NCI-H2171 (cell line): ENCODE measurements at regions not wholly inside any gene's neighbourhood (a gene's known extent, or its start where the extent isn't known, plus 50 kb on each side); places are given as distances from the start of the nearest gene placed in this dataset.

Source experiments
- DNase-seq: peaks from one replicate; lab custom pipeline; 2025; lab: John Stamatoyannopoulos, UW

DNA sequence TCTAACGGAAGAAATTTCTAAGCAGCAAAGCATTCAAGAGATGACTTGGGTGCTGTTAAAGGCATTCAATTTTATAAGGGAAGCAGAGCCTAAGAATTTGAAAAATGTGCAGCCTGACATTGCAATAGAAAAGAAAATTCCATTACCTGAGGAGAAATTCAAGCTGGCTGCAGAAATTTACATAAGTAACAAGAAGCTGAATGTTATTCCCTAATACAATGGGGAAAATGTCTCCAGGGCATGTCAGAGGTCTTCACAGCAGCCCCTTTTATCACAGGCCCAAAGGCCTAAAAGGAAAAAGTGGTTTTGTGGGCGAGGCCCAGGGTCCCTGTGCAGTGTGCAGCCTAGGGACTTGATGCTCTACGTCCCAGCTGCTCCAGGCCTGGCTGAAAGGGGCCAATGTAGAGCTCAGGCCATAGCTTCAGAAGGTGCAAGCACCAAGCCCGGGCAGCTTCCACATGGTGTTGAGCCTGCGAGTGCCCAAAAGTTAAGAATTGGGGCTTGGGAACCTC is 306.7 kb downstream of the RDH14 start:
- no peak for DNase-seq

DNA sequence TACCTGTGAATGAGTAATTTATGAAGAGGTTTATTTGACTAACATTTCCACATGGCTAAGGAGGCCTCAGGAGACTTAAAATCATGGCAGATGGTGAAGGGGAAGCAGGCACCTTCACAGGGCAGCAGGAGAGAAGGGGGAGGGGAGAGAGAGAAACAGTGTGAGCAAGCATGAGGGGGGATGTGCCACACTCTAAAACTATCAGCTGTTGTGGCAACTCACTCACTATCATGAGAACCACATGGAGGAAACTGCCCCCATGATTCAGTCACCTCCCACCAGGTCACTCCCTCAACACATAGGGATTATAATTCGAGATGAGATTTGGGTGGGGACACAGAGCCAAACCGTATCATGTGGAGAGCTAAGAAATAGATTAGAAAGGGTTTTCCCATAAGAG is 309.0 kb downstream of the RDH14 start:
- peak; percentile 70 for DNase-seq

DNA sequence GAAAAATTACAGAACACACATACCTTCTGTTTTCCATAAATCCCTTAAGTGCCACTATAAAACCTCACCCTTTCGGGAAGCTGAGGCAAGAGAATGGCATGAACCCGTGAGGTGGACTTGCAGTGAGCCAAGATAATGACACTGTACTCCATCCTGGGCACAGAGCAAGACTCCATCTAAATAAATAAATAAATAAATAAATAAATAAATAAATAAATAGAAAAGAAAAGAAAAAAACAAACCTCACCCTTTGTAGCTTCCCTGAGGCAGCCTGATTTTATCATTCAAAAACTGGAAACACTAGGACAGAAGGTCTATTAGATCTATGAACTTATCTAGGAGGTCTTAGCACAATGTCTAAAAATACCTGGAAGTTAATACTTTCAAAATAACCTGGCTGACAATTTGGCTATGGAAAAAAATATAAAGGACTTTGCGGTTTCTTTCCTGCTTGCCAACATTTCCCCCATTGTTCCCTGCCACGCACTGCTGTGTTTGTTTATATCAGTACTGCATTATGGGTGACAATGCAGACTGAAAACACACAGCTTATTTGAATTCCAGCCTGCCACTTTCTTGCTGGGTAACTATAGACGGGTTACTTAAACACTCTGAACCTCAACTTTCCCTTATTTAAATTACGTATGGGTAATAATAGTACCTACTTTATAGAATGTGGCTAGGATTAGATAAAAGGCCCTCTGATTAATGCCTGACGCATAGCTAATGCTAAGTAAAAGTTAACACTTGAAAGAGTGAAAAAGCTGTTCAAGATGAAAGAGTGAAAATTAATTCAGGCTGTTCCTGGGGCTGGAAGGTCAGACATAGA is 313.0 kb downstream of the RDH14 start:
- no peak for DNase-seq

DNA sequence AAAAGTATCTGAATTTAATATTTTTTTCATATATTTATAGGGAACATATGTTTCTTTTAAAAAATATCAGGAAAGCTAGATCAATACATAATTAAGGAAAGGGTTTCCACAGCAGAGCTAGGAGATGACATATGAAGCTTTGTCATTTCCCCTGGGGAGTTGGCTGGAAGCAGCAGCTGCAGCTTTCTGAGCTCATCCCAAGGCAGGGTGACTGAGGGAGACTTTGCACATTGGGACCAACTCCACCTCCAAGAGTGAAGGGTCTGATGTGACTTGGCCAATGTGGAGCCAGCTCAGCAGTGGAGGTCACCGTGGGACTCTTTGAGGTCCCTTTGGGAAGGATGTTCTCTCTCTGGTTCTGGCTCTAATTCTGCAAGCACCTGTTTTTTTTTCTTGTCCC is 315.1 kb downstream of the RDH14 start:
- DNase-seq: peak; percentile 90

DNA sequence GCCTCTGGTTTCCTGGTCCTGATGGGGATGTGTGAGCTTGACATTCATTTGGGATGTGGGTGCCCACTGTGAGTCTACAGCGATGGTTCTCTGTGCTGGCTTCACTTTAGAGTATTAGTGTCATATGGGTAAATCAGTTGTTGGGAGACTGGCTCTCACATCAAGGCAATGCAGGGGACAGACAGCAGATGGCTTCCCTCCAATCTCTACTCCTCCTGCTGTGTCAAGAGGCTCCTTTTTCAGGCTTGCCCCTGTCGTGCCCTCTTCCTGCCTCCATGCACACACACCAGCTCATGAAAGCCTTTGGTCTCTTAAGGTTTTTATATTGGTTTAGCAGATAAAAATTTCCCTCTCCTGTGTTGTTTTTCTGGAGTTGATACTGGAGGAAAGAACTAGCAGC is 315.6 kb downstream of the RDH14 start:
- DNase-seq: peak; percentile 82

DNA sequence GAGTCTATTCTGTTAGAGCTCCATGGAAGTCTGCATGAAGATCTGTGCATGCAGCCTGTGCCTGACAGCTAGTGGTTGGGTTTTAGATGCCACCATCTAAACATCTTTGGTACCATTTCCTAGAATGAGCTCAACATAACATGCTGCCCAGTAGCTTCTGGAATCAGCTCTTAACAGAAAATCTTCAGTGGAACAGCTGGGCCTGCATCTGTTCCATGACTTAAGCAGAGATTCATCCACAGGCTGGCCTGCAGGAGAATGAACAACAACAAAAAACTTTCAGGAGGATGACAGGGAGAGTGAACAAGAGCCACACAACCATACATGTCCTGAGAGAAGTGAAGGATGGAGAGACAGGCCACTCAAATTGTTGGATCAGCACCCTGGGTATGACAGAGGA is 316.6 kb downstream of the RDH14 start:
- peak; percentile 26 for DNase-seq

DNA sequence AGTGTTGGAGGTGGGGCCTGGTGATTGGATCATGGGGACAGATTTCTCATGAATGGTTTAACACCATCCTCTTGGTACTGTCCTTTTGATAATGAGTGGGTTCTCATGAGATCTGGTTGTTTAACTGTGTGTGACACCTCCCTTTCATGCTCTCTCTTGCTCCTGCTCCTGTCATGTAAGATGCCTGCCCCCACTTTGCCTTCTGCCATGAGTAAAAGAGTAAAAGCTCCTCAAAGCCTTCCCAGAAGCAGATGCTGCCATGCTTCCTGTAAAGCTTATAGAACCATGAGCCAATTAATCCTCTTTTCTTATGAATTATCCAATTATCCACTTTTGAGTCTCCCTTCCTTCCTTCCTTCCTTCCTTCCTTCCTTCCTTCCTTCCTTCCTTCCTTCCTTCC is 317.7 kb downstream of the RDH14 start:
- DNase-seq: no peak

DNA sequence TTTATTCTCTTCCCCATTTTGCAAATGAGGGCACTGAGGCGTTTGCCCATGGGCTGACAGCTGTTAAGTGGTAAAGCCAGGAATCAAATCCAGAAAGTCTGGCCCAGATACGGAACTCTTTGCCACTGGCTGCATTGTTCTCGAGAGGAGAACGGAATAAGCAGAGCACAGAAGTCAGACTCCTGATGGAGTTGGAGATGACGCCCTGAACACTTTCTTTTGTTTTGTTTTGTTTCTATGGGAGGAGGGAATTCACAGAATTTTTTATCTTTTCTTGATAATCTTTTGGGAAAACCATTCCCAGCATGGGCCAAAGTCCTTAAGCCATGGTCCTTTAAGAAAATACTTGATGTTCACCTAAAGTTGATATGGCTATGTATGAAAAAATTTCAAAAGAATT is 322.2 kb downstream of the RDH14 start:
- no peak for DNase-seq

DNA sequence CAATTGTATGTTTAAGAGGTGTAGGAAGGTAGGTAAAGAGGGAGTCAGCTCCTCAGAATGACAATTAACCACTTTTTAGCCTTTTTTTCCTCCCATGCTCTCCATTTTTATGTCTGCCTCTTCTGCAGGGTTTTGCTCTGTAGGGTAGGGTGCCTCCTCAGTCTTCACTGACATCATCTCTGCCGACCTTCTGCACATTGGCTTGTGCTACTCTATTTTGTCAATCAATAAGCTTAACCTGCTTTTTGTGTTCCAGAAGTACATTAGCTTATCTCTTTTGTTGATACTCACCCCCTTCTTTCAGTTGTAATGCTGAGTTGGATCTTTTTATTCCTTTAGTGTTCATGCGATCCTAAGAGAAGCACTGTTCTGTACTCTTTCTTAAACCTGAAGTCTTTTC is 323.2 kb downstream of the RDH14 start:
- no peak for DNase-seq

DNA sequence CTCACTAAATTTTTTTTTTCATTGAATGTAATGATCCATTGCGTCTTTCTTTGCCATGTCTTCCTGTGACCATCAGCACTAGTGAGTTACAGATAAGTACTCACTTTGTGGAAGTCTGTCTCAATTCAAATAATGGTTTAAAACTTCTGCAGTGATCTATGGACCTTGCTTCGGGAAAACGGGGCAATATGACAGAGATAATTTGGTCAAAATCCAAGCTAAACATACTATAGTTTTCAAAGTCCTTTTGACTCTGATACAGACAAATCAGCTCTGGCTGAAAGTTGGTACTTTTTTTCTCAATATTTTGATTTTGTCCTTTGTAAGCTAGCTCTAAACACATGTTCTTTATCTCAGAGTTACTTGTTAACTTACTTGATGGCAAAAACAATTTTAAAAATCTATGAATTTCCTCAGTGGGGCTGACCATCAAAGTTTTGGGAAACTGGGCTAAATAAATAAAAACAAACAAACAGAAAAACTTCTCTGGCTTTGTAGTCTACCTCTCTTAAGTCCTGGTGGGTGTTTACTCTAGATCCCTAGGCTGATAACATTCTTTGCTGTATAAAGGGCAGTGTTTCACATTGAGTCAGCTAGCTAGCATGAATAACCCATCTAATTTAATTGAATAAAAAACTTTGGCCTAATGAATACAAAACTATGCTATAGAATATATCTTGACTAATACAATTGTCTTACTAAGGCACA is 327.6 kb downstream of the RDH14 start:
- no peak for DNase-seq

DNA sequence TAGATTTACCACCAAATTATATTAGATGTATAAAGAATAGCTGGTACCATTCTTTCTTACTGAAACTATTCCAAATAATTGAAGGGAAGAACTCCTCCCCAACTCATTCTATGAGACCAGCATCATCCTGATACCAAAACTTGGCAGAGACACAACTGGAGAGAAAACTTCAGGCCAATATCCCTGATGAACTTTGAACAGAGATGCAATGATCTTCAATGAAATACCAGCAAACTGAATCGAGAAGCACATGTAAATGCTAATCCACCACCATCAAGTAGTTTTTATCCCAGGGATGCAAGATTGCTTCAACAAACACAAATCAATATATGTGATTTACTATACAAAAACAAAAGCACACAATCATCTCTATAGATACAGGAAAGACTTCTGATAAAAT is 329.8 kb downstream of the RDH14 start:
- no peak for DNase-seq

DNA sequence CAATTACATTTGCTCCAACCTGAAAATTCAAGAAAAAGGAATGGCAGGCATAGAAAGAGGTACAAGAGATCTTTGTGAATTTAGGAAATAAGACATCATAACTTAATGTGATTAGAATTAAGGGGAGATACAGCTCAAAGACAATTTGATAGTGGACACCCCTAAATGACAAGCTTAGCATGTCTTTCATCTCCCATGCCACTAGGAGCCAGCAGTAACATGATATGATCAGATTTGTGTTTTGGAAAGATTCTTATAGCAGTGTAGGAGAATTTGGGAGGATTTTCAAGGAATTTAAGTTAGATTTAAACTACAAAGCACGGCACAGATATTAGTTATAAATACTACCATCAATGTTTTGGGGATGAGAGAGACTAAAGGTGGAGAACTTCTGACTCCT is 340.8 kb downstream of the RDH14 start:
- no peak for DNase-seq

DNA sequence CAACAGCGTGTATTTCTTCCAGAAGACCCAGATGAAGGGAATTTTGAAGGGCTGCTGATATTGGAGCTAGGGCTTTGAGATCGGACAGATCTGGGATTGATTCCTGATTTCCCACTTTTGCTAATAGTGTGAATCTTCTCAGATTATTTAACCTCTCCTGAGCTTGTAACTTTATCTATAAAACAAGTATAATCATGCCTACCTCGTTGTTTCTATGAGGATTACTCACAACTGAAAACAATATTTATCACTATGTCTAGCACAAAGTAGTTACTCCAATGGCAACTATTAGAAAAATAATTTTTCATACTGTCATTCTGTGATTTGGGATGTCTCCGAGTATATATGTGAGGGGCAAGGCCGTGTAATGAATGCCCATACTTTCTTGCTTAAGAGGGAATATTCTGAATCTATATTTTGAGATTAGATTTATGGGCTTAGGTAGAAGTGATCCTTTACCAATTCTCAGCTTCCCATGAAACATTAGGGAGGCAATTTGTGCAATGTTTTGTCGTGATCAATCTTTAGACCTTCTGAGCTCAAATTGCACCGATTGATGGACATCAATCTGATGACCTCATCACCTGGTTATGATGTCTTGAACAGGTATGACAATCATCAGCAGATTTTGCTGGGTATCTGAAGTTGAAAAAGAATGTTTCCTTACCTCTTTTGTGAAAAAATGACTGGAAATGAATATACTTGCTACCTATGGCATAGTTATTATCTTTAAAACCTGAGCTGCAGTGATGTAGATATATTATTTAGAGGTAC is 339.9 kb downstream of the KCNS3 start:
- no peak for DNase-seq

DNA sequence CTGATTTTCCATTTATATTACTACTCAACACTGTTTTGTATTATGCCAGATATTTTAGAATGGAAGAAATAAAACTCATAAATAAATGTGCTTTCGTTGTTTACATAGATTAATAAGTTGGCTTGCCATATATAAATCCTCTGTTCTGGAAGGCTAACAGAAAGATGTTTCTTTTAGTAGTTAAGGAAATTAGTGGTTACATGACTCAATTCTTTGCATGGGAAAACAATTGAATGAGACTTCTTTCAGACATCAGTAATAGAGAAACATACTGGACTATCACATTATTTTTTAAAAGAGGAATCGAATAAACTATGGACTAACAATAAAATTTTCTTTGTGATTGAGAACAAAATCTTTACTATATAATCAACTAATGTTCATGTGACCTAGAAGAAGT is 336.5 kb downstream of the KCNS3 start:
- no peak for DNase-seq

DNA sequence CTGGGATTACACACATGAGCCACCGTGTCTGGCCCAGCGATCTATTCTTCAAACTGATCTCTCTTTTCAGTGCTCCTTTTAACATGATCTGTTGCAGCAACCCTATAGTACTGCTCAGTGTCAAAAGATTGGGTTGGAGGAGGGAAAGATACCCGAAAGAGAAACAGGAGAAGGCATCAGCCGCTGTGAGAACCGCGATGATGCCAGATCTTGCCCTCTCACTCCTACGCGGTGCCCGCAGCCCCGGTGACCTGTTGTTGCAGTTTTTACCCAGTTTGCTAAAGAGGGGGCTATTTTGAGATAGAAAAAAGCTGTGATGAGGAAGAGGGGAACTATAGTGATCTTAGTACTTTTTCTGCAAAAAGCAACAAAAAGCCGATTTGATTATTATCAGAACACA is 335.5 kb downstream of the KCNS3 start:
- no peak for DNase-seq

DNA sequence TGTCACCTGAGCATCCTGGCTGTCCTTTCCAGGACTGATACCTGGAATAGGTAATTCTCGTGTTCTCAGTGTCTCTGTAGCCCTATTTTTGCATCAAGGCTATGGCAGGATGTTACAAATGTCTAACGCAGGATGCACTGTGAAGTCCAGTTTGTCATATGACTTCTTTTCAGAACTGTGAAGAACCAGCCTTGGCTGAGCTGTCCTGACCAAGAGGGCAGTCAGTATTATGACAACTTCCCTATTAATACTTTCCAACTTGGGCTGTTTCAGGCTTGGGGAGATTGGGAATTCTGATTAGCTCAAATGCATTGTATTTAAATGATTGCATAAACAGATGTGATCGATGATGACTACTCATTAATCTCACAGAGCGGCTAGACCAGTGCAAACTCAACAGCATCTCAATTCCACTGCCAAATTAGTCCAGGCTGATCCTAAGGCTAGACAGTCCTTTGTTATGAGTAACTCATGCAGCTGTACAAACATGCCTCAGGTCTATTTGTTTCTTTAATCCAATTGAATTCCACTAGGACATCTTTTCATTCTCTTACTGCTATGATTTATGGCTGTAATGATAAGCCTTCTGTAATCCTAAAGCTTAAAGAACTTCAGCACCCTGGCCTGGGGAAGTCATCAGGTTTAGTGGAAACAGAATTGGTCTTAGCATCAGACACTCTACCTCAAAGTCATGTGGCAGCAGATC is 331.6 kb downstream of the KCNS3 start:
- DNase-seq: no peak

DNA sequence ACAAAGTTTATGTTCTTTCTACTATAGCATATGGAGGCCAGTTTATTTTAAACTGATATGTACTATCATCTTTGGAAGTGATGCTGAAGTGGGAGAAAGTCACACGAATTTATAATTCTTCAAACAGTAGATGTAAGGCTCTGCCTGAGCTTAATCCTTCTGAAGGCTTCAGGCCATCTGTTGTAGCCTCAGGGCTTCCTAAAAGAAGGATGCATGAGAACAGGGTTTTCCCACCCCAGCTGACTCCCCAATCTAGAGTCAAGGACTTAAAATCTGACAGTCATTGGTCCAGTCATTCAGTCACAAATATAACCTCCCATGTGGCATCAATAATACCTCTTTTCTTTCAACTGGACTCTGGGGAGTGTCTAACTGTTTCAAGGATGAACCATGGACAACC is 330.5 kb downstream of the KCNS3 start:
- DNase-seq: no peak

DNA sequence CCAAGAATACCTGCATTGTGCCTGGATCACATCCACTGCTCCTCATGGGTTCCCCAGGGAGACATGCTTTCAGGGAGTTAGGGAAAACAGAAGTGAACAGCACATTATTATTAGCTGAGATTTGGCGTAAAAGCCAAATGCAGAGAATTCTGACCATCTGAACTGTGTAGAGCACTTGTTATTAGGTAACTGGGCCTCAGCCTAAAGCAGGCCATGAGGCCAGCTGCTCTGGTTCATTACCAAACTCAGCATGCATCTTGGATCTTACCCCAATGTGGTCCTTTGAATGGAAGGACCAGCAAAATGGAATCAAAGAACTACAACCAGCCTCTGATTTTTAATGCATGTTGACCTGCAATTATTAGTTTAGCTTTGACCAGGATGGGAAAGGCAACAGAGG is 322.3 kb downstream of the KCNS3 start:
- DNase-seq: no peak

DNA sequence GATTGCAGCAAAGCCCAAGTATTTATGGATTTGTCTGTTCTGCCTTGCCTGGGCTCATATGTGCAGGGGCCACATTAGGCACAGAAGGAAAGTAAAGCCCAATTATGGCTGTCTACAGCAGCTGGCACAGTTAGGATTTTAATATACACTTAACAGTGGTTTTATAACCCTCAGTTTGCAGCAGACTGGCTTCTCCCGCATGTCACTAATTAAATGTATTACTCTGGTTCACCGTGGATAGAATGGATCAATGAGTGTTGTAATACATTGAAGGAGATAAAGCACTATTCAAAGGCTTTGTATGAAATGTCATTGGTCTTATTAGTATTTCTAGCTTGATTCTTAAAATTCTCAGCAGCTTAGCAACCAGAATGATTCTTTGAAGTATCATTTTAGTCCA is 320.2 kb downstream of the KCNS3 start:
- no peak for DNase-seq

DNA sequence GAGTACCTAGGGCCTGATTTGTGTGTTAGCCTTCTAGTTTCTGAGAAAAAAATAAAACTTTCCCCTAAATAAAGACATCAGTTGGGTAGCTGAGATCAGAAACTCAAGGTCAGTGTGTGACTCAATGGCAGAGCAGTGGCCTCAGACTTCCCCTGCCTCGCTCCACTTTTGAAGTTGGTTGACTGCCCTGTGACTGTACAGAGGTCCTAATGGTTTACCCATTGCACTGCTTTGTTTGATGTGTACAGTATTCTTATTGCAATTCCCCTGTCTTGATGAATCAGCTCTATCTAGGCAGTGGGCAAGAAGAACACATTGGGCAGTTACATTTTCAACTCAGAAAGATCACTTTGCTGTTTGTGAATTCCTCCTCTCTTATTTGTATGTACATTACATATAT is 315.7 kb downstream of the KCNS3 start:
- no peak for DNase-seq

DNA sequence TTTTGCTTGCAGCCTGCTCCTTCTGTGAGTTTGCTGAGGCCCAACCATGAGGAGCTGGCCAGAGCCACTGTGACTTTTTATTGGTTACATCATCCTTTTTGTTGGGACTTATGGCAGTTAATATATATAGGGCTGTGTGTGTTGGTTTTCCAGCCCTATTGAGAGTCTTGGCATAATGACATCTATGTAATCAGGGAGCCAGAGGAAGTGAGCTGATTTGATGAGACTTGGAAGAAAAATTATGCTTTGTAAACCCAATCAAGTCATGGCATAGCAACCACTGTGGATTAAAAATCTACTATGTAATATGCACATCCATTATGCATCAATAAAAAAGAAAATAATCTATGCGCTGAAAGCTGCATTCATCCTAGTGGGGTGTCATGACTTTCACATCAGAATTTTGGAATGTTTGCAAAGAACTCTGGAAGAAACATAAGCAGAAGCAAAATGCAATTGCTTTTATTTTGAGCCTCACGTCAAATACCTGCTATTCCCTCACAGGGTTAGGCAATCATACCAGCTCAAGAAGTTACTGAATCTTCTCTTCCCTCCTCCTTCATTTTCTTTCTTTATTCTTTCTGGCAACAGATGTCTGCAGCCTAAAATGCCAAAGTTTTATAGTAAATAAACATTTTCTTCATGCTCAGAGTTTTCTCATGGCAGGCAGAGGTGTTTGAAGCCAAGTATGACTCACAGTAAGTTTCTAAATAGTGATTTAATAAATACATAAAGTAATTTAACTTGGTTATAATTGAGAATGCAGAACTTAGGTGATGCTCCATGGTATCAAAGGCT is 308.5 kb downstream of the KCNS3 start:
- no peak for DNase-seq
